OCI-LY7 (cell line): ENCODE measurements at regions not wholly inside any gene's neighbourhood (a gene's known extent, or its start where the extent isn't known, plus 50 kb on each side); places are given as distances from the start of the nearest gene placed in this dataset.
"Not testable (repeated sequence)": the region's sequence is repeated elsewhere in the genome, so short reads cannot be mapped to it uniquely, and the experiment has no call there.

Source experiments
- CTCF ChIP-seq: fragments of 200-600 bp; sonication (generic); conservative IDR thresholded peaks from 2 replicates; pipeline ENCODE4 v1.5.1; 2014; ENCODE audit warnings: mild to moderate bottlenecking, antibody characterized with exemption, low read length, moderate library complexity, mixed read lengths
- EZH2phosphoT487 ChIP-seq: fragments of 200-600 bp; sonication (generic); IDR thresholded peaks from 2 replicates; pipeline ENCODE4 v1.6.1; 2018; ENCODE audit warnings: low read depth, borderline replicate concordance, mild to moderate bottlenecking, mixed run types, antibody characterized with exemption, low read length, moderate library complexity, mixed read lengths

GRCh38 chr10:16250136-16250535, 186.7 kb upstream of the PTER start:
- not testable (repeated sequence) for TF ChIP-seq CTCF, EZH2phosphoT487
